Thoracic aorta (tissue), 2 donors: ENCODE measurements at regions not wholly inside any gene's neighbourhood (a gene's known extent, or its start where the extent isn't known, plus 50 kb on each side); places are given as distances from the start of the nearest gene placed in this dataset.
"Not testable (repeated sequence)": the region's sequence is repeated elsewhere in the genome, so short reads cannot be mapped to it uniquely, and the experiment has no call there.

Experiments used
- ATAC-seq: fragments of 150-250 bp; one replicate; pipeline ENCODE4 v1.8.0; 2017; ENCODE audit warnings: low read depth; ENCODE audit not compliant: insufficient number of reproducible peaks, low FRiP score
- DNase-seq: peaks from one replicate; pipeline ENCODE4 v3.0.0-alpha.2; 2020; ENCODE audit warnings: low spot score
- H3K27ac ChIP-seq, 2 donors: fragments of 200-600 bp; sonication (generic); 1 replicate in 1 of 2; 2 replicates in 1 of 2; pipeline ENCODE4 v1.5.1; 2016; ENCODE audit warnings: mild to moderate bottlenecking in 2 of 2, moderate library complexity in 2 of 2
- H3K27me3 ChIP-seq: fragments of 200-600 bp; sonication (generic); replicated peaks from 2 replicates; pipeline ENCODE4 v1.6.0; 2016; ENCODE audit warnings: mild to moderate bottlenecking; ENCODE audit not compliant: insufficient read depth
- H3K36me3 ChIP-seq: fragments of 200-600 bp; sonication (generic); one replicate; pipeline ENCODE4 v1.5.1; 2016
- H3K4me1 ChIP-seq, 2 donors: fragments of 200-600 bp; sonication (generic); 1 replicate in 1 of 2; 2 replicates in 1 of 2; pipeline versions ENCODE4 v1.5.1 to v1.6.0; 2016; ENCODE audit warnings: low read depth in 2 of 2, mild to moderate bottlenecking in 1 of 2; ENCODE audit not compliant: control insufficient read depth in 1 of 2
- H3K4me3 ChIP-seq: fragments of 200-600 bp; sonication (generic); 2 replicates; pipeline ENCODE4 v1.5.1; 2016; ENCODE audit warnings: mild to moderate bottlenecking
- H3K9me3 ChIP-seq: fragments of 200-600 bp; sonication (generic); 2 replicates; pipeline ENCODE4 v1.5.1; 2016
- CTCF ChIP-seq: fragments of 200-600 bp; sonication (generic); IDR thresholded peaks from one replicate; pipeline ENCODE4 v1.5.1; 2019; ENCODE audit warnings: antibody characterized with exemption

DNA sequence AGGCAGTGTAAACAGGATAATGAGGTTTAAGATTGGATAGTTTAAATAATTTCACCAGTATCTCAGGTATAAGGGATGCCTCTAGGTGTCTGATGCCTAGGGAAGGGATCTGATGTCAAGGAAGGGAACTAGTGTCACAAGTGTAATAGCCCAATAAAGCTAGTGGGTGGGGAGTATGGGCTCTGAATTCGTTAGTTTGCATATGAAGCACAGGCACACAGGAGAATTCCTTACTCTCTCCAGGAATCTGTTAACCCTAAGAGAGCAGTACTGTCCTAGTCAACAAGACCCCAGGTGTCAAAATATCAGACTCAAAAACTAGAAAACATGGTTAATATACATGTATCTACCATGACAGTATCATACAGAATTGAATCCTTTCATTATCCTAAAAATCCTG lies 352.5 kb upstream of the CYLC2 start:
- no peak for ATAC-seq
- no peak overlapping the region for H3K4me3 ChIP-seq
- no peaks in the 10 kb centered on the region for H3K36me3 ChIP-seq
- H3K4me1 ChIP-seq, result no peaks in the 10 kb centered on the region
- H3K27ac ChIP-seq, result no peak overlapping the region
- no peak for TF ChIP-seq CTCF
- no peaks in the 10 kb centered on the region for H3K27me3 ChIP-seq
- no peaks in the 10 kb centered on the region for H3K9me3 ChIP-seq
- DNase-seq, result no peak

DNA sequence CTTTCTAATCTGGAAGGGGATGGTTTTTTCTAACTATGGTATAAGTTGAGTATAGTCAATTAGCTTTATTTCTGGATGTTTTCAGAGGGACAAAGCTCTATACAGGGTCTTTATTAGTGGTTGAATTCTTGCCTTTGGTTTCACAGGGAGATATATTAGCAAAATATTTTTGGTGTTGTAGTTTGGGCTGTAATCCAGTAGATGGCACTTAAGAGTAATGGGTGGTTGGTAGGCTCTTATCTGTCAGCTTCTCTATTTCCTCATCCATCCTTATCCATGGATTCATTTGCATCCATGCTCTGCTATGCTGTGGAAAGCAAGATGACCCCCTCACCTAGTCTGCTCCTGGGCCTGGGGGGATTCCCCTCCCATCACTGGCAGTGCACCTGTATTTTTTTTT lies 363.6 kb upstream of the CYLC2 start:
- peaks cover 7% of the 10 kb centered on the region for H3K9me3 ChIP-seq
- H3K4me1 ChIP-seq, result no peaks in the 10 kb centered on the region
- H3K27me3 ChIP-seq, result no peaks in the 10 kb centered on the region
- DNase-seq (no peak), ATAC-seq (no peak)
- no peak overlapping the region for H3K4me3 ChIP-seq
- no peak for TF ChIP-seq CTCF
- no peaks in the 10 kb centered on the region for H3K36me3 ChIP-seq
- no peak overlapping the region for H3K27ac ChIP-seq

GRCh38 chr9:102609461-102609860 lies 385.7 kb upstream of the CYLC2 start:
- no peaks in the 10 kb centered on the region for H3K27me3 ChIP-seq
- no peaks in the 10 kb centered on the region for H3K36me3 ChIP-seq
- no peak overlapping the region for H3K27ac ChIP-seq
- H3K4me3 ChIP-seq, result no peak overlapping the region
- TF ChIP-seq CTCF, result no peak
- ATAC-seq (no peak), DNase-seq (no peak)
- H3K4me1 ChIP-seq, result no peaks in the 10 kb centered on the region
- peaks cover 3% of the 10 kb centered on the region for H3K9me3 ChIP-seq

GRCh38 chr9:102603198-102604195 lies 391.6 kb upstream of the CYLC2 start:
- H3K27ac ChIP-seq, DNase-seq, H3K36me3 ChIP-seq, ATAC-seq, H3K4me1 ChIP-seq, H3K4me3 ChIP-seq, H3K27me3 ChIP-seq: not testable (repeated sequence)
- H3K9me3 ChIP-seq, result peaks cover 26% of the 10 kb centered on the region

DNA sequence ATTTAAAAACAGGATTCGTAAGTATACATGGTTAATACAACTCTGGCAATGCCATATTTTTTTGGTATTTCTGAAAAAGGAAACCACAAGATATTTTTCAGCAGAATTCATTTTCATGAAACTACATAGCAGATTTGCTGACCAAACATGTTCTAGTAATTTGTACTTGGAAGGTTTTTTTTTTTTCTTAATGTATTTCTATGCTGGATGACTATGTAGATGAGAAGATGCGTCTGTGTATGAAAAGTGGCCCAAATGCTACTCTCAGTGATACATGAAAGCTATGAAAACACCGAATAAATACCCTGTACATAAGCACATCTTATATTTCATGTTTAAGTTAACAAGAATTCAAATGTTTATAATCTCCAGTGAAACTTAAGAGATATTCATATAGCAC lies 400.9 kb upstream of the CYLC2 start:
- ATAC-seq, result no peak
- no peaks in the 10 kb centered on the region for H3K9me3 ChIP-seq
- no peak for DNase-seq
- H3K4me1 ChIP-seq, result no peaks in the 10 kb centered on the region
- TF ChIP-seq CTCF, result no peak
- no peak overlapping the region for H3K27ac ChIP-seq
- no peaks in the 10 kb centered on the region for H3K36me3 ChIP-seq
- no peaks in the 10 kb centered on the region for H3K27me3 ChIP-seq
- no peak overlapping the region for H3K4me3 ChIP-seq
